HL-60 (cell line): ENCODE measurements at regions not wholly inside any gene's neighbourhood (a gene's known extent, or its start where the extent isn't known, plus 50 kb on each side); places are given as distances from the start of the nearest gene placed in this dataset.

ENCODE experiments used
- DNase-seq, 2 experiments: peaks; one replicate each; pipeline ENCODE4 v3.0.0-alpha.2; 2010 to 2020; ENCODE audit warnings: low read depth in 1 of 2, low spot score in 1 of 2
- H3K27ac ChIP-seq: fragments of 250-450 bp; sonication (Bioruptor Pico); replicated peaks from 2 replicates; pipeline ENCODE4 v1.5.1; 2020; ENCODE audit warnings: mild to moderate bottlenecking, moderate library complexity
- H3K27me3 ChIP-seq: fragments of 250-450 bp; sonication (Bioruptor Pico); 2 replicates; pipeline ENCODE4 v1.5.1; 2021; ENCODE audit warnings: mild to moderate bottlenecking, moderate library complexity; ENCODE audit not compliant: insufficient read depth, poor library complexity, severe bottlenecking
- H3K4me3 ChIP-seq: replicated peaks from 2 replicates; pipeline ENCODE4 v1.5.1; 2011; ENCODE audit warnings: mild to moderate bottlenecking, control low read depth, low read length; ENCODE audit not compliant: insufficient read depth
- CTCF ChIP-seq: IDR thresholded peaks from one replicate; pipeline ENCODE4 v1.5.1; 2011; ENCODE audit warnings: low read length, control low read depth, inconsistent platforms; ENCODE audit not compliant: insufficient read depth
- GABPA ChIP-seq: IDR thresholded peaks from 2 replicates; pipeline ENCODE4 v1.6.1; 2012; ENCODE audit warnings: low read depth
- POLR2AphosphoS5 ChIP-seq: IDR thresholded peaks from 2 replicates; pipeline ENCODE4 v1.6.1; 2012; ENCODE audit warnings: low read depth
- SPI1 ChIP-seq: IDR thresholded peaks from 2 replicates; pipeline ENCODE4 v1.6.1; 2012; ENCODE audit warnings: low read depth, mild to moderate bottlenecking, borderline replicate concordance
- TF ChIP-seq, protein P1 (sequence below): IDR thresholded peaks from 2 replicates; pipeline ENCODE4 v1.6.1; 2012; ENCODE audit warnings: low read depth; ENCODE audit not compliant: insufficient replicate concordance

DNA sequence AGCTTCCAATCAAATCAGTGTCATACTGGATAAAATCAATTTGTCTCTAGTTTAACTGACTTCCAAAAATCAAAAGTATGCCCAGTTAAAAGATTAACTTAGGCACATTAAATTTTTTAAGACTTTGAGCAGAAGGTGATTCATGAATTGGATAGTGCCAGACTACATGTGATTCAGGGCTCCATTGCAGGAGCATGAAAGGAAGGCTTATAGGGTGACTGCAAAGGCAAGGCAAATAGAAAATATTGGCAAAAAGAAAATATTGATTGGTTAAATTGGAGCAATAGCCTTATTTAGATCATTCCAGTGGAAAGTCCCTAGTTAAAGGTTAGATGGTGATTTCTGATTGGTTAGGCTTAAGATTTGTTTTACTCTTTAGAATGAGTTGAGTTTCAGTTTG is 223.9 kb upstream of the ERCC4 start:
- no peak for TF ChIP-seq GABPA
- no peak for TF ChIP-seq POLR2AphosphoS5
- TF ChIP-seq SPI1: no peak
- TF ChIP-seq, protein P1, sequence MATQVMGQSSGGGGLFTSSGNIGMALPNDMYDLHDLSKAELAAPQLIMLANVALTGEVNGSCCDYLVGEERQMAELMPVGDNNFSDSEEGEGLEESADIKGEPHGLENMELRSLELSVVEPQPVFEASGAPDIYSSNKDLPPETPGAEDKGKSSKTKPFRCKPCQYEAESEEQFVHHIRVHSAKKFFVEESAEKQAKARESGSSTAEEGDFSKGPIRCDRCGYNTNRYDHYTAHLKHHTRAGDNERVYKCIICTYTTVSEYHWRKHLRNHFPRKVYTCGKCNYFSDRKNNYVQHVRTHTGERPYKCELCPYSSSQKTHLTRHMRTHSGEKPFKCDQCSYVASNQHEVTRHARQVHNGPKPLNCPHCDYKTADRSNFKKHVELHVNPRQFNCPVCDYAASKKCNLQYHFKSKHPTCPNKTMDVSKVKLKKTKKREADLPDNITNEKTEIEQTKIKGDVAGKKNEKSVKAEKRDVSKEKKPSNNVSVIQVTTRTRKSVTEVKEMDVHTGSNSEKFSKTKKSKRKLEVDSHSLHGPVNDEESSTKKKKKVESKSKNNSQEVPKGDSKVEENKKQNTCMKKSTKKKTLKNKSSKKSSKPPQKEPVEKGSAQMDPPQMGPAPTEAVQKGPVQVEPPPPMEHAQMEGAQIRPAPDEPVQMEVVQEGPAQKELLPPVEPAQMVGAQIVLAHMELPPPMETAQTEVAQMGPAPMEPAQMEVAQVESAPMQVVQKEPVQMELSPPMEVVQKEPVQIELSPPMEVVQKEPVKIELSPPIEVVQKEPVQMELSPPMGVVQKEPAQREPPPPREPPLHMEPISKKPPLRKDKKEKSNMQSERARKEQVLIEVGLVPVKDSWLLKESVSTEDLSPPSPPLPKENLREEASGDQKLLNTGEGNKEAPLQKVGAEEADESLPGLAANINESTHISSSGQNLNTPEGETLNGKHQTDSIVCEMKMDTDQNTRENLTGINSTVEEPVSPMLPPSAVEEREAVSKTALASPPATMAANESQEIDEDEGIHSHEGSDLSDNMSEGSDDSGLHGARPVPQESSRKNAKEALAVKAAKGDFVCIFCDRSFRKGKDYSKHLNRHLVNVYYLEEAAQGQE: no peak
- no peak for TF ChIP-seq CTCF
- H3K27me3 ChIP-seq: no peaks in the 10 kb centered on the region
- H3K27ac ChIP-seq: no peak overlapping the region
- no peak for DNase-seq
- H3K4me3 ChIP-seq: no peak overlapping the region

DNA sequence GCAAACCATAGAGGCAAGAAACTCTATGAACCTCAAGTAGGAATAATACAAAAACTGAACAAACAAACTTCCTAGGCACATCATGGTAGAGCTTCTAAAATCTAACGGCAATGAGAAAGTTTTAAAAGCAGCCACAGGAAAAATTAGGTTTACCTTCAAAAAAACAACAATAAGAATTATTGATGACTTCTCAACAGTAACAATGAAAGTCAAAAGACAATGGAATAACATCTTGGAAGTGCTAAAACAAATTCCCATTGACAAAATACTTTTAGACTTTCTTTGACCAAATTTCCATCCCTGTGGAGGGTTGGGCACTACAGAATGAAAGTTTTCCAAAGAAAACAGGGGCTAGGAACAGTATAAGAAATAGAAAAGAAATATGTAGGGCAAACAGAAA is 222.9 kb upstream of the ERCC4 start:
- TF ChIP-seq CTCF (no peak), GABPA (no peak), SPI1 (no peak)
- TF ChIP-seq, protein P1: no peak
- H3K27ac ChIP-seq: no peak overlapping the region
- no peak for DNase-seq
- no peaks in the 10 kb centered on the region for H3K27me3 ChIP-seq
- H3K4me3 ChIP-seq: no peak overlapping the region

DNA sequence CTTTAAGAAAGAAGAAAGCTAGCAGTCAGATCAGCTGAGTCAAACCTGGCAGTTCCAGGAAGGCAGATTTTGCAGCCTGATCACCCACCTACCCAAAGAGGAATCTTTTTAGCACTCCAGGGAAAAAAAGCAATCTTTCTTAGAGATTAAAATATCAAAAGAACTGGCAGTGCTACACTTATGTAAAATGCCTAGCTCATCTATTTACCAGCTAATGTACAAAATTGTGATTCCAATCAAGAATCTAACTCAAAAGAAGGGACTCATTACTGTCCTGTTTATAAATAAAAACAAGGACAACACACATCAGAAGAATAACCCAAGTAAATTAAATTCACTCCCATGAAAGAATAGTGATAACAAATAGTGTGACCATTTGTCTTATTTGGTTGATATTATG is 222.4 kb upstream of the ERCC4 start:
- Histone ChIP-seq H3K27me3 (no peaks in the 10 kb centered on the region), H3K4me3 (no peak overlapping the region), H3K27ac (no peak overlapping the region)
- no peak for TF ChIP-seq CTCF
- no peak for TF ChIP-seq SPI1
- TF ChIP-seq POLR2AphosphoS5: no peak
- TF ChIP-seq GABPA: no peak
- TF ChIP-seq, protein P1: no peak
- no peak for DNase-seq
